Hepatocyte (in vitro differentiated cells): ENCODE measurements at regions not wholly inside any gene's neighbourhood (a gene's known extent, or its start where the extent isn't known, plus 50 kb on each side); places are given as distances from the start of the nearest gene placed in this dataset.
A peak's percentile ranks its signal among the peaks of the same experiment; 100 is the strongest.

Experiments
- DNase-seq: peaks from one replicate; pipeline ENCODE4 v3.0.0-alpha.2; 2016; ENCODE audit warnings: low spot score
- H2AFZ ChIP-seq: fragments of 200-600 bp; sonication (generic); 2 replicates; pipeline ENCODE4 v1.6.0; 2016; ENCODE audit warnings: antibody characterized with exemption, mild to moderate bottlenecking
- H3K27ac ChIP-seq: fragments of 200-600 bp; sonication (generic); 2 replicates; pipeline ENCODE4 v1.5.1; 2016; ENCODE audit warnings: mild to moderate bottlenecking
- H3K27me3 ChIP-seq: fragments of 200-600 bp; sonication (generic); 2 replicates; pipeline ENCODE4 v1.6.1; 2016
- H3K36me3 ChIP-seq: fragments of 200-600 bp; sonication (generic); replicated peaks from 2 replicates; pipeline ENCODE4 v1.5.1; 2016; ENCODE audit warnings: low read depth; ENCODE audit not compliant: insufficient read depth
- H3K4me1 ChIP-seq: fragments of 200-600 bp; sonication (generic); 2 replicates; pipeline ENCODE4 v1.5.1; 2016; ENCODE audit warnings: mild to moderate bottlenecking, moderate library complexity; ENCODE audit not compliant: insufficient read depth
- H3K4me2 ChIP-seq: fragments of 200-600 bp; sonication (generic); 2 replicates; pipeline ENCODE4 v1.6.0; 2016
- H3K4me3 ChIP-seq: fragments of 200-600 bp; sonication (generic); 2 replicates; pipeline ENCODE4 v1.5.1; 2016; ENCODE audit warnings: mild to moderate bottlenecking
- H3K79me2 ChIP-seq: fragments of 200-600 bp; sonication (generic); 2 replicates; pipeline ENCODE4 v1.6.0; 2017; ENCODE audit warnings: mild to moderate bottlenecking
- H3K9me2 ChIP-seq: fragments of 200-600 bp; sonication (generic); replicated peaks from 2 replicates; pipeline ENCODE4 v1.6.0; 2017; ENCODE audit warnings: mild to moderate bottlenecking; ENCODE audit not compliant: insufficient read depth
- H3K9me3 ChIP-seq: fragments of 200-600 bp; sonication (generic); 2 replicates; pipeline ENCODE4 v1.5.1; 2016; ENCODE audit warnings: low read depth, mild to moderate bottlenecking
- H4K20me1 ChIP-seq: fragments of 200-600 bp; sonication (generic); 2 replicates; pipeline ENCODE4 v1.6.0; 2016; ENCODE audit warnings: mild to moderate bottlenecking; ENCODE audit not compliant: insufficient read depth, poor library complexity, severe bottlenecking
- EZH2 ChIP-seq: fragments of 200-600 bp; sonication (generic); IDR thresholded peaks from 2 replicates; pipeline ENCODE4 v1.6.1; 2016; ENCODE audit warnings: antibody characterized with exemption, mild to moderate bottlenecking, borderline replicate concordance
- EZH2phosphoT487 ChIP-seq: fragments of 200-600 bp; sonication (generic); IDR thresholded peaks from one replicate; pipeline ENCODE4 v1.6.1; 2018; ENCODE audit warnings: antibody characterized with exemption, mild to moderate bottlenecking, low read depth, moderate library complexity; ENCODE audit not compliant: unreplicated experiment, severe bottlenecking
- WGBS: methylation state at CpG from one replicate; pipeline ENCODE4 v1.1.6; 2016; ENCODE audit warnings: low lambda C conversion rate; ENCODE audit errors: missing lambda C conversion rate; 5-methylcytosine and 5-hydroxymethylcytosine counted together
- TF ChIP-seq, protein P1 (sequence below): fragments of 200-600 bp; sonication (generic); IDR thresholded peaks from 2 replicates; pipeline ENCODE4 v1.5.1; 2016; ENCODE audit warnings: antibody characterized with exemption, mild to moderate bottlenecking; ENCODE audit not compliant: poor library complexity

DNA sequence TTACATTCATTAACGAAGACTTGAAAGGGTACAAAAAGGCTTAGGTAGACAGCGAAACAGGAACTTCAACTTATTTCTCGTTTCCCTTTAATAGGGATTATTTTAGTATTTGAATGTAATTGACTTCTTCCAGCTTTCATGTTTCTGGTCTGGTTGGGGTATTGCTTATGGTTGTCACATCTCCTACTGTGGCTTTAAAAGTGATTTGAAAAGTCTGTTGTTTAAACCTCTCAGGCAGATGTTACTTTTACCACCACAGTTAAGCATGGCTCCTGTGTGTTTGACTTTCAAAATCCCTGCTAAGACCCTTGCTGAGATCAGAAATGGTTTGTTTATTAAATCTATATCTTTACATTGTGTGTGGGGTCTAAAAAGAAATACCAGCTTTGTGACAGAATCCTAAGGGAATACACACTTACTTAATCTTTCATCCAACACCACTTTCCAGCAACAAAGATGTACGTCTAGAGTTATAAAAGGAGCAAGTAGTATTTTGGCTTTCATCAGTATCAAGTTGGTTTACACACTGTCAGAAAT, 661.2 kb downstream of the FAT4 start:
- no peak overlapping the region for H3K4me3 ChIP-seq
- no peaks in the 10 kb centered on the region for H3K36me3 ChIP-seq
- H3K27me3 ChIP-seq = no peaks in the 10 kb centered on the region
- peak overlapping the region; percentile 6 for H3K4me2 ChIP-seq
- no peaks in the 10 kb centered on the region for H3K9me2 ChIP-seq
- no peak for DNase-seq
- H3K9me3 ChIP-seq = no peaks in the 10 kb centered on the region
- H4K20me1 ChIP-seq = no peaks in the 10 kb centered on the region
- 39% methylated on average over 4 of the region's 4 CpGs for WGBS
- no peak overlapping the region for H2AFZ ChIP-seq
- no peaks in the 10 kb centered on the region for H3K4me1 ChIP-seq
- H3K79me2 ChIP-seq = no peaks in the 10 kb centered on the region
- no peak for TF ChIP-seq EZH2
- TF ChIP-seq EZH2phosphoT487 = peak; percentile 85
- TF ChIP-seq, protein P1, sequence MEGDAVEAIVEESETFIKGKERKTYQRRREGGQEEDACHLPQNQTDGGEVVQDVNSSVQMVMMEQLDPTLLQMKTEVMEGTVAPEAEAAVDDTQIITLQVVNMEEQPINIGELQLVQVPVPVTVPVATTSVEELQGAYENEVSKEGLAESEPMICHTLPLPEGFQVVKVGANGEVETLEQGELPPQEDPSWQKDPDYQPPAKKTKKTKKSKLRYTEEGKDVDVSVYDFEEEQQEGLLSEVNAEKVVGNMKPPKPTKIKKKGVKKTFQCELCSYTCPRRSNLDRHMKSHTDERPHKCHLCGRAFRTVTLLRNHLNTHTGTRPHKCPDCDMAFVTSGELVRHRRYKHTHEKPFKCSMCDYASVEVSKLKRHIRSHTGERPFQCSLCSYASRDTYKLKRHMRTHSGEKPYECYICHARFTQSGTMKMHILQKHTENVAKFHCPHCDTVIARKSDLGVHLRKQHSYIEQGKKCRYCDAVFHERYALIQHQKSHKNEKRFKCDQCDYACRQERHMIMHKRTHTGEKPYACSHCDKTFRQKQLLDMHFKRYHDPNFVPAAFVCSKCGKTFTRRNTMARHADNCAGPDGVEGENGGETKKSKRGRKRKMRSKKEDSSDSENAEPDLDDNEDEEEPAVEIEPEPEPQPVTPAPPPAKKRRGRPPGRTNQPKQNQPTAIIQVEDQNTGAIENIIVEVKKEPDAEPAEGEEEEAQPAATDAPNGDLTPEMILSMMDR = no peak
- H3K27ac ChIP-seq = no peak overlapping the region

DNA sequence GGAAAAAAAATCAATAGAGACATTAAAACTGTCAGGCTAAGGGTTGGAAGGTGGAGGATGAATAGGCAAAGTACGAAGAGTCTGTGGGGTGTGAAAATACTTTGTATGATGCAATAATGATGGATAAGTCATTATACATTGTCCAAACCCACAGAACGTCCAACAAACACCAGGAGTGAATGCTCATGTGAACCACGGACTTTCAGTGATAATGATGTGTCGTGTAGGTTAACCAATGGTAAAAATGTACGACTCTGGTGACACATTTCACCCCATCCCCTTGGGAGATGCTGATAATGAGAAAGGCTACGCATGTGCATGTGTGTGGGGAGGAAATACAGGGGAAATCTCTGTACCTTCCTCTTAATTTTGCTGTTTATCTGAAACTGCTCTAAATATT, 665.2 kb downstream of the FAT4 start:
- H3K36me3 ChIP-seq = no peaks in the 10 kb centered on the region
- no peak overlapping the region for H3K27ac ChIP-seq
- H3K27me3 ChIP-seq = no peaks in the 10 kb centered on the region
- no peak overlapping the region for H3K4me2 ChIP-seq
- no peaks in the 10 kb centered on the region for H4K20me1 ChIP-seq
- 89% methylated on average over 6 of the region's 6 CpGs for WGBS
- no peaks in the 10 kb centered on the region for H3K4me1 ChIP-seq
- no peak overlapping the region for H3K4me3 ChIP-seq
- H2AFZ ChIP-seq = no peak overlapping the region
- H3K9me2 ChIP-seq = no peaks in the 10 kb centered on the region
- no peaks in the 10 kb centered on the region for H3K9me3 ChIP-seq
- TF ChIP-seq EZH2 (no peak), EZH2phosphoT487 (no peak)
- TF ChIP-seq, protein P1 = no peak
- no peaks in the 10 kb centered on the region for H3K79me2 ChIP-seq
- DNase-seq = no peak

DNA sequence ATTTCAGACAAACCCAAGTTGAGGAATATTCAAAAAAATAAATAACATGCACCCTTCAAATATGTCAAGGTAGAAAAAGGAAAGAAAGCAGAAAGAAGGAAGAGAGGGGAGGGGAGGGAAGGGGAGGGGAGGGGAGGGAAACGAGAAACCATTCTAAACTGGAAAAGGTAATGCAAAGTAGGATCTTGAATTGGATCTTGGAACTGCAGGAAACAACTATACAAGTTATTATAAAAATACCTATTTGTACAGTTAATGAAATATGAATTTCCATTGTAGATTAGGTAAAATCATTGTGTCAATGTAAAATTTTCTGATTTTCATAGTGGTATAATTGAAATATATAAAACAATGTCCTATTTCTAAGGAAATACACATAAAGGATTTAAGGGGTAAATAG, 668.4 kb downstream of the FAT4 start:
- H3K79me2 ChIP-seq = no peaks in the 10 kb centered on the region
- no peak overlapping the region for H2AFZ ChIP-seq
- H3K4me2 ChIP-seq = no peak overlapping the region
- H3K9me3 ChIP-seq = no peaks in the 10 kb centered on the region
- WGBS = no CpG with 5 or more reads among the region's 1 CpG
- no peaks in the 10 kb centered on the region for H3K36me3 ChIP-seq
- TF ChIP-seq EZH2phosphoT487 = no peak
- TF ChIP-seq, protein P1 = no peak
- TF ChIP-seq EZH2 = no peak
- H3K9me2 ChIP-seq = no peaks in the 10 kb centered on the region
- no peak overlapping the region for H3K27ac ChIP-seq
- no peak for DNase-seq
- no peak overlapping the region for H3K4me3 ChIP-seq
- H4K20me1 ChIP-seq = no peaks in the 10 kb centered on the region
- H3K4me1 ChIP-seq = no peaks in the 10 kb centered on the region
- H3K27me3 ChIP-seq = no peaks in the 10 kb centered on the region

DNA sequence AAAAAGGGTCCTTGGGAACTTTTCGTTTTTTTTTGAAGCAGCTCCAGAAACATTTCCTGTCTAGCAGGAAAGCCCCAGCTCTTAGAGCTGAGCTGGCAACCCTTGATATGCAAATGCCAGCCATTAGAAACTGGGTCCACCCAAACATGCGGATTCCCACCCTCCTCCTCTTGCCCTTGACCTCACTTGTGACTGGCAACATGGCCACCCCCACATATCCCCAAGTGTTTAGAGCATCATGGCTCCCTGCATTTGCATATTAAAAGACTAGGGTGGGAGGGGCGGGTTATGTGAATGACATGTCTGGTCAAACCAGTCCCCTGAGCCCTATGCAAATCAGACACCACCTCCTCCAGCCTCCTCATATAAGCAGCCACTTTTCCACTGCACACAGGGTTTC, 671.1 kb downstream of the FAT4 start:
- H2AFZ ChIP-seq = no peak overlapping the region
- no peaks in the 10 kb centered on the region for H3K27me3 ChIP-seq
- H3K4me2 ChIP-seq = no peak overlapping the region
- 70% methylated on average over 3 of the region's 3 CpGs for WGBS
- H4K20me1 ChIP-seq = no peaks in the 10 kb centered on the region
- TF ChIP-seq EZH2 (no peak), EZH2phosphoT487 (no peak)
- TF ChIP-seq, protein P1 = no peak
- H3K9me2 ChIP-seq = no peaks in the 10 kb centered on the region
- no peaks in the 10 kb centered on the region for H3K79me2 ChIP-seq
- DNase-seq = no peak
- H3K4me1 ChIP-seq = no peaks in the 10 kb centered on the region
- no peak overlapping the region for H3K27ac ChIP-seq
- no peaks in the 10 kb centered on the region for H3K9me3 ChIP-seq
- H3K4me3 ChIP-seq = no peak overlapping the region
- no peaks in the 10 kb centered on the region for H3K36me3 ChIP-seq
